ENCODE measurements at regions not wholly inside any gene's neighbourhood (a gene's known extent, or its start where the extent isn't known, plus 50 kb on each side); places are given as distances from the start of the nearest gene placed in this dataset.

DNA sequence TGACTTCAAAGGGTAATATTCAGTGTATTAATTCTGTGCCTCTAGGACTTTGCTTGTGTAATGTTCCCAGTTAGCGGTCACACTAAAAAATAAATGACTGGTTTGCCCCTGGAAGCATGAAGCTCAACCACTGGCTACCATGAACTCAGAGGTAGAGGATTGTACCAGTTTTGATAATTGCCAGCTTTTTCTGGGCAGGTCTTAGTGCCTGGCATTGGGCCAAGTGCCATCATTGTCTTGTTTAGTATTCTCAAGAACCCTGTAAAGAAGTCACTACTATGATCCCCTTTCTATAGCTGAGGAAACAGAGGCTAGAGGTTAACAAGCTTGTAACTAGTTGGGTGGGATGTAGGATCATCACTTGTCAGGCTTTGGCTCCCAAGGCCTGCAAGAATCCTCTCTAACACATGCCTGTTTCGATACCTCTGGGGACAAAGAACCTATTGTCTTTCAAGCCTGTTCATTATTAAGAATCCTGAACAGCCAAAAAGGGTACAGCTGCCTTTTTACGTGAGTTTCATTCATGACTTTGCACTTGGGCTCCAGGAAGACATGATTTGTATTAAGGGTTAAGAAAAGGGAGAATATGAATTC lies 121.9 kb upstream of the JUN start:
- Histone ChIP-seq H3K9me3 (no peaks in the 10 kb centered on the region), H3K4me1 (peaks cover 0 to 30% (median 8%) of the 10 kb centered on the region in 4 donors), H3K4me3 (no peak overlapping the region), H3K27me3 (no peaks in the 10 kb centered on the region), H3K36me3 (no peaks in the 10 kb centered on the region), H3K27ac (peak overlapping the region in 2 of 4 donors; percentile 40 to 99)
- 56 to 58% methylated on average over 3 of the region's 3 CpGs for WGBS, 2 donors
- DNase-seq (ENCODE audit: low spot score in 2 of 2) = no peak
- TF ChIP-seq, protein P1, sequence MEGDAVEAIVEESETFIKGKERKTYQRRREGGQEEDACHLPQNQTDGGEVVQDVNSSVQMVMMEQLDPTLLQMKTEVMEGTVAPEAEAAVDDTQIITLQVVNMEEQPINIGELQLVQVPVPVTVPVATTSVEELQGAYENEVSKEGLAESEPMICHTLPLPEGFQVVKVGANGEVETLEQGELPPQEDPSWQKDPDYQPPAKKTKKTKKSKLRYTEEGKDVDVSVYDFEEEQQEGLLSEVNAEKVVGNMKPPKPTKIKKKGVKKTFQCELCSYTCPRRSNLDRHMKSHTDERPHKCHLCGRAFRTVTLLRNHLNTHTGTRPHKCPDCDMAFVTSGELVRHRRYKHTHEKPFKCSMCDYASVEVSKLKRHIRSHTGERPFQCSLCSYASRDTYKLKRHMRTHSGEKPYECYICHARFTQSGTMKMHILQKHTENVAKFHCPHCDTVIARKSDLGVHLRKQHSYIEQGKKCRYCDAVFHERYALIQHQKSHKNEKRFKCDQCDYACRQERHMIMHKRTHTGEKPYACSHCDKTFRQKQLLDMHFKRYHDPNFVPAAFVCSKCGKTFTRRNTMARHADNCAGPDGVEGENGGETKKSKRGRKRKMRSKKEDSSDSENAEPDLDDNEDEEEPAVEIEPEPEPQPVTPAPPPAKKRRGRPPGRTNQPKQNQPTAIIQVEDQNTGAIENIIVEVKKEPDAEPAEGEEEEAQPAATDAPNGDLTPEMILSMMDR (IDR thresholded peaks at IDR 0.05) = no peak
- TF ChIP-seq EP300 (IDR thresholded peaks at IDR 0.05) (no peak), POLR2A (IDR thresholded peaks at IDR 0.05) (no peak)

DNA sequence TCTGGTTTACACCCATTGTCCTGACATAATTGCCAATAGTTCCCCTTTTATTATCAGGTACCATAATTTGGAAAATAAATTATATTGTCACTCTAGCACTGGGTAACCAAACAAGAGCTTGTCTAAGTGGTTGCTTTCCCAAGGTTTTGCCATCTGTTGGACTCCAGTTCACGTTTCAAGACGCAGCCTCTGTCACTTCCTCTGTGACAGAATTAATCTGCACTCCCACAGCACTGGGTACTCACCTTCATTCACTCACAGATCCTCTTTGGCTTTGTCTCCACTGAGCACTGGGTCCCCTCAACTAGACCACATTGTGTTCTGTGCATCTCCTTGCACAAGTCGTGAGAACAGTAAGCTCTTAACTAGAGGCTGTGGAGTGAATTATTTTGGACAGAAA lies 123.6 kb upstream of the JUN start:
- peaks cover 0 to 28% (median 6%) of the 10 kb centered on the region in 4 donors for H3K4me1 ChIP-seq
- H3K4me3 ChIP-seq = no peak overlapping the region
- H3K36me3 ChIP-seq = no peaks in the 10 kb centered on the region
- no peaks in the 10 kb centered on the region for H3K9me3 ChIP-seq
- H3K27ac ChIP-seq = no peak overlapping the region
- no peak for DNase-seq (ENCODE audit: low spot score in 2 of 2)
- 73 to 84% methylated on average over 3 of the region's 3 CpGs for WGBS, 2 donors
- H3K27me3 ChIP-seq = no peaks in the 10 kb centered on the region
- TF ChIP-seq, protein P1 (IDR thresholded peaks at IDR 0.05) = no peak
- TF ChIP-seq EP300 (IDR thresholded peaks at IDR 0.05) (no peak), POLR2A (IDR thresholded peaks at IDR 0.05) (no peak)

DNA sequence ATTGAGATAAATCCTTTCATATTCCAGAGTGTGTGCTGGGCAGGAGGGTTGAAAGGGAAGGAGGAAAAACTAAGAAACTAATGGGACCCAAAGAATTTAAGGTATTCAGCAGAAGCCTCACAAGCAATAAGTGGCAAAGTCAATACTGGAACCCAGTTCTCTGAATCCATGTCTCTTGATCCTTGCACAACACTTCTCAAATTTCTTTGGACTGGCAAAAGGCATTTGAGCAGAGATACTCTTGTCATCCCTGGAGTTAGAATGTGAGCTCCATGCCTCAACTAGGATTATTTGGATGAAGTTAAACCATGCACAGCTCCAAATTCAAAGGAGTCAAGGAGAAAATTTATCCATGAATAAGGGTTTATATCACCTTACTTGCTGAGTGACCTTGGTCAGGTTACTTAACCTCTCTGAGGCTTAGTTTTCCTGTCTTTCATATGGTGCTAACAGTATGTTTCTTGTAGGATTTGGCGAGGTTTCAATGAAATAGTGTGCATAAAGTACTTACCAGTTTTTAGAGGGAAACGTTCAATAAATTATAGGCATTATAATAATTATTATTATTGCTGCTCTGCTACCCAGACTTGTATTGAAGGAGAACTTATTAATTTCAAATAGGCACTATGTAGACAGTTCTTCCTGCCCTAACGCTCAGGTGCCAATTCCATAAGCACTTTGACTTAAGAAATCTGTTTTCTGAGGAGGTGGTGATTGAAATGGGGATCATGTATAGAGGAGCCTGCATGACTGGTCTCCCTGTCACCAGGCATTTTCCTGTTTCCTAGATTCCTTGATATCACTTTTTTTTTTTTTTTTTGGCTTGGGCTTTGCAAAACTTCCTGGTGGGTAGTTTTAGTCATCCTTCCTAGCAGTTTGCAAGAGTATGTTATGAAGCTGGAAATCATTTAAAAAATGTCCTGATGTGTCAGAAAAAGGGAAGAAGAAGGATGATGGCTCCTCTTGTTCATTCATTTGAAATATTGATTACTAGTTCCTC lies 125.0 kb upstream of the JUN start:
- TF ChIP-seq EP300 (IDR thresholded peaks at IDR 0.05) (no peak), POLR2A (IDR thresholded peaks at IDR 0.05) (no peak)
- TF ChIP-seq, protein P1 (IDR thresholded peaks at IDR 0.05) = no peak
- DNase-seq (ENCODE audit: low spot score in 2 of 2) = no peak
- WGBS, 2 donors = 87 to 90% methylated on average over 3 of the region's 3 CpGs

DNA sequence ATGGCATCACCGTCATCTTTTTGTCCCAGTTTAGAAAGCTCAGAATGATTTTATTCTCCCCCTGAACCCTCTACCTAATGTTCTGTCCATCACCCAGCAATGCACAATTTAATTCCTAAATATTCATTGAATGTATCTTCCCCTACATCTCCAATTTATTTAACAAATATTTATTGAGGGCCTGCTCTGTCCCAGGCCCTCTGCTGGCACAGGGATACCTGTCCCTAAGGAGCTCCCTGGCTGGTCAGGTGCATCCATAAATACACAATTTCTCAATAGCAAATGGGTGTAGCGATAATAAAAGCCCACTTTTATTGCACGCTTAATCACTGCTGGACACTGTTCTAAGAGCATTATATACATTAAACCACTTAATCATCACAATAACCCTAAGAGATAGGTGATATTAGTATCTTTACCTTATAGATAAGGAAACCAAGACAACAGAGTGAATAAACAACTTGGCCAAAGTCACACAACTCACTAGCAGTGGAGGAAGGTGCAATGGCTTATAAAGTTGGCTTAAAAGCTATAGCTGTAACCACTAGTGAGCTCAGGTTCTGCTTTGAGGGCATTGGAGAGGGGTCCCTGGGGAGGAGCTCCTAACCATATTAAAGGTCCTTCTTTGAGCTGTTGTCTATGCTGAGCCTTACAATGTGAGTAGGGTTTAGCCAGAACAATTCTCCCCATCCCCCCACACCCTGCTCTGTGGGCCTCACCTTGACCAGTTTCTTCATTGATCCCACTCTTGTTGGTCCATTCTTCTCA lies 126.3 kb upstream of the JUN start:
- no peak for DNase-seq (ENCODE audit: low spot score in 2 of 2)
- 96 to 98% methylated on average over 3 of the region's 3 CpGs for WGBS, 2 donors
- H3K4me1 ChIP-seq = peaks cover 0 to 22% (median 3%) of the 10 kb centered on the region in 4 donors
- no peak overlapping the region for H3K27ac ChIP-seq
- TF ChIP-seq EP300 (IDR thresholded peaks at IDR 0.05) = no peak
- TF ChIP-seq POLR2A (IDR thresholded peaks at IDR 0.05) = no peak
- TF ChIP-seq, protein P1 (IDR thresholded peaks at IDR 0.05) = no peak
- peaks cover 0 to 4% (median 1%) of the 10 kb centered on the region in 4 donors for H3K9me3 ChIP-seq
- H3K4me3 ChIP-seq = no peak overlapping the region
- no peaks in the 10 kb centered on the region for H3K27me3 ChIP-seq
- H3K36me3 ChIP-seq = no peaks in the 10 kb centered on the region

More for the DNA sequence above, 125.0 kb upstream of the JUN start:
- Histone ChIP-seq H3K4me1 (peaks cover 0 to 28% (median 6%) of the 10 kb centered on the region in 4 donors), H3K27me3 (no peaks in the 10 kb centered on the region), H3K27ac (peak overlapping the region in 1 of 4 donors; percentile 39), H3K36me3 (no peaks in the 10 kb centered on the region), H3K9me3 (no peaks in the 10 kb centered on the region), H3K4me3 (no peak overlapping the region)

Measured in tibial nerve (tissue), 4 donors.